Neural progenitor cell (in vitro differentiated cells): ENCODE measurements at regions not wholly inside any gene's neighbourhood (a gene's known extent, or its start where the extent isn't known, plus 50 kb on each side); places are given as distances from the start of the nearest gene placed in this dataset.

Source experiments
- DNase-seq: peaks from one replicate; pipeline ENCODE4 v3.0.0-alpha.2; 2016; ENCODE audit warnings: low spot score
- H2AFZ ChIP-seq: fragments of 200-600 bp; sonication (generic); replicated peaks from 2 replicates; pipeline ENCODE4 v1.6.1; 2016; ENCODE audit warnings: antibody characterized with exemption
- H3F3A ChIP-seq: fragments of 200-600 bp; sonication (generic); 2 replicates; pipeline ENCODE4 v1.6.1; 2016; ENCODE audit warnings: antibody characterized with exemption, low read depth
- H3K27ac ChIP-seq: fragments of 200-600 bp; sonication (generic); 2 replicates; pipeline ENCODE4 v1.5.1; 2016; ENCODE audit warnings: mild to moderate bottlenecking
- H3K27me3 ChIP-seq: fragments of 200-600 bp; sonication (generic); 2 replicates; pipeline ENCODE4 v1.6.1; 2016; ENCODE audit warnings: mild to moderate bottlenecking, moderate library complexity
- H3K36me3 ChIP-seq: fragments of 200-600 bp; sonication (generic); 2 replicates; pipeline ENCODE4 v1.5.1; 2016
- H3K4me1 ChIP-seq: fragments of 200-600 bp; sonication (generic); 2 replicates; pipeline ENCODE4 v1.6.1; 2016; ENCODE audit warnings: mixed run types
- H3K4me2 ChIP-seq: fragments of 200-600 bp; sonication (generic); 2 replicates; pipeline ENCODE4 v1.6.1; 2016
- H3K4me3 ChIP-seq: fragments of 200-600 bp; sonication (generic); 2 replicates; pipeline ENCODE4 v1.5.1; 2016
- H3K79me2 ChIP-seq: fragments of 200-600 bp; sonication (generic); 2 replicates; pipeline ENCODE4 v1.6.1; 2016; ENCODE audit warnings: low read depth
- H3K9ac ChIP-seq: fragments of 200-600 bp; sonication (generic); 2 replicates; pipeline ENCODE4 v1.6.1; 2016
- H3K9me3 ChIP-seq: fragments of 200-600 bp; sonication (generic); 2 replicates; pipeline ENCODE4 v1.5.1; 2016; ENCODE audit warnings: low read depth
- H4K20me1 ChIP-seq: fragments of 200-600 bp; sonication (generic); 2 replicates; pipeline ENCODE4 v1.6.1; 2016; ENCODE audit warnings: low read depth
- H3K27ac Mint-ChIP-seq: 3 replicates; pipeline ENCODE4 v1.8.0; 2021; ENCODE audit warnings: mixed read lengths
- H3K27me3 Mint-ChIP-seq: 2 replicates; pipeline ENCODE4 v1.8.0; 2022; ENCODE audit warnings: low read depth, mild to moderate bottlenecking, inconsistent platforms, moderate library complexity, mixed read lengths; ENCODE audit not compliant: insufficient read depth
- H3K36me3 Mint-ChIP-seq: 3 replicates; pipeline ENCODE4 v1.8.0; 2021; ENCODE audit warnings: mixed read lengths
- H3K4me1 Mint-ChIP-seq: 3 replicates; pipeline ENCODE4 v1.8.0; 2021; ENCODE audit warnings: mixed read lengths
- H3K4me3 Mint-ChIP-seq: 3 replicates; pipeline ENCODE4 v1.8.0; 2021; ENCODE audit warnings: mild to moderate bottlenecking, moderate library complexity, mixed read lengths
- H3K9me3 Mint-ChIP-seq: 3 replicates; pipeline ENCODE4 v1.8.0; 2020; ENCODE audit warnings: mixed read lengths
- EZH2 ChIP-seq: fragments of 200-600 bp; sonication (generic); IDR thresholded peaks from 2 replicates; pipeline ENCODE4 v1.6.1; 2017; ENCODE audit warnings: antibody characterized with exemption, mild to moderate bottlenecking, moderate library complexity
- EZH2phosphoT487 ChIP-seq: fragments of 200-600 bp; sonication (generic); IDR thresholded peaks from 2 replicates; pipeline ENCODE4 v1.6.1; 2017; ENCODE audit warnings: antibody characterized with exemption
- TF ChIP-seq, protein P1 (sequence below): fragments of 200-600 bp; sonication (generic); IDR thresholded peaks from 2 replicates; pipeline ENCODE4 v1.5.1; 2017; ENCODE audit warnings: antibody characterized with exemption, mild to moderate bottlenecking

DNA sequence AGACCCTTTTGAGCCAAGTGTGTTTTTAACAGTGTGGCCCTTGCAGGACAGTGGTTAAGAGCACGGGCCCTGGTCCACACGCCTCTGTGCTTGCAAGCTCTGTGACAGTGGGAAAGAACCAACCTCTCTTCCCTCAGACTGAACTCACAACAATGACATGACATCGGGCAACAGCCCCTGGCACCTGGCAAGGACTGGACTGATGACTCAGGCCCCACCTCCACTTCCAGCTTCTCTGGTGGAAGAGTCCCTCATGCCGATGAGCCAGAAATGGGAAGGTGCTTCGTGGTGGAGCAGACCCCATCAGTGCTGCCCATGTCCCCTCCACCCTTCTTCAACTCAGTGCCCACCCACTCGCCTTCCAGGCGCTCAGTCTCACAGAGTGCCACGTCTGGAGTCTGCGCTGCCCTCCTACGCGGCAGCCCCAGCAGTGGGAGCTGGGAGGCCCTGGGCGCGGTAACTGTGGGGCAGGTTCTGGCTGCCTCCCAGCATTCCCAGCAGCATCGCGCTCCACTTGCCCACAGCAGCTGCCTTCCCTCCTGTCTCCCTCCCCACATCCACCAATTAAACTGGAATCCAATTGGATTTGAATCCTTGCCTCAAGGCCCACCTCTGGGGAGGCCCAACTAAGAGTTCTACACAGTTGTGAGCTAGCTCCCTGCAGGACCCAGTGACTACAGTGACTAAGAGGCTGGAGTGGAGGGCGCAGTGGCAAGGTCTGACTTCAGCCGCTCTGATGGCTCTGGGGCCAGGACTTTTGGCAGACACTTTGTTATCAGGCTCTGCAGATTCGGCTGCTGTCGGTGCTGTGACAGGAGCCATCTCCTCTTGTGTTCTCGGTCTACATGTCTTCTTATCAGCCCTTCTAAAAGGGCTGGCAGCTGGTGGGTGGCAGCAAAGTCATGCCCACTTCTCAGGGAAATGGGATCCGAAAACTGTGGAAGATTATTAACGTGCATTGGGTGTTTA is 156.8 kb upstream of the MLN start:
- no peaks in the 10 kb centered on the region for H3K4me1 ChIP-seq
- TF ChIP-seq, protein P1, sequence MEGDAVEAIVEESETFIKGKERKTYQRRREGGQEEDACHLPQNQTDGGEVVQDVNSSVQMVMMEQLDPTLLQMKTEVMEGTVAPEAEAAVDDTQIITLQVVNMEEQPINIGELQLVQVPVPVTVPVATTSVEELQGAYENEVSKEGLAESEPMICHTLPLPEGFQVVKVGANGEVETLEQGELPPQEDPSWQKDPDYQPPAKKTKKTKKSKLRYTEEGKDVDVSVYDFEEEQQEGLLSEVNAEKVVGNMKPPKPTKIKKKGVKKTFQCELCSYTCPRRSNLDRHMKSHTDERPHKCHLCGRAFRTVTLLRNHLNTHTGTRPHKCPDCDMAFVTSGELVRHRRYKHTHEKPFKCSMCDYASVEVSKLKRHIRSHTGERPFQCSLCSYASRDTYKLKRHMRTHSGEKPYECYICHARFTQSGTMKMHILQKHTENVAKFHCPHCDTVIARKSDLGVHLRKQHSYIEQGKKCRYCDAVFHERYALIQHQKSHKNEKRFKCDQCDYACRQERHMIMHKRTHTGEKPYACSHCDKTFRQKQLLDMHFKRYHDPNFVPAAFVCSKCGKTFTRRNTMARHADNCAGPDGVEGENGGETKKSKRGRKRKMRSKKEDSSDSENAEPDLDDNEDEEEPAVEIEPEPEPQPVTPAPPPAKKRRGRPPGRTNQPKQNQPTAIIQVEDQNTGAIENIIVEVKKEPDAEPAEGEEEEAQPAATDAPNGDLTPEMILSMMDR, result no peak
- no peak for TF ChIP-seq EZH2
- no peak for TF ChIP-seq EZH2phosphoT487
- no peak overlapping the region for H3K4me3 ChIP-seq
- H4K20me1 ChIP-seq, result no peaks in the 10 kb centered on the region
- no peak for DNase-seq
- H3F3A ChIP-seq, result no peaks in the 10 kb centered on the region
- H3K27ac ChIP-seq, result no peak overlapping the region
- no peaks in the 10 kb centered on the region for H3K9me3 ChIP-seq
- peaks cover 21% of the 10 kb centered on the region for H3K4me1 Mint-ChIP-seq
- no peaks in the 10 kb centered on the region for H3K36me3 ChIP-seq
- H3K27ac Mint-ChIP-seq, result no peak overlapping the region
- H3K36me3 Mint-ChIP-seq, result no peaks in the 10 kb centered on the region
- no peak overlapping the region for H2AFZ ChIP-seq
- no peaks in the 10 kb centered on the region for H3K79me2 ChIP-seq
- no peak overlapping the region for H3K9ac ChIP-seq
- H3K27me3 Mint-ChIP-seq, result peaks cover 14% of the 10 kb centered on the region
- H3K4me3 Mint-ChIP-seq, result no peak overlapping the region
- H3K27me3 ChIP-seq, result no peaks in the 10 kb centered on the region
- no peaks in the 10 kb centered on the region for H3K9me3 Mint-ChIP-seq
- H3K4me2 ChIP-seq, result no peak overlapping the region

DNA sequence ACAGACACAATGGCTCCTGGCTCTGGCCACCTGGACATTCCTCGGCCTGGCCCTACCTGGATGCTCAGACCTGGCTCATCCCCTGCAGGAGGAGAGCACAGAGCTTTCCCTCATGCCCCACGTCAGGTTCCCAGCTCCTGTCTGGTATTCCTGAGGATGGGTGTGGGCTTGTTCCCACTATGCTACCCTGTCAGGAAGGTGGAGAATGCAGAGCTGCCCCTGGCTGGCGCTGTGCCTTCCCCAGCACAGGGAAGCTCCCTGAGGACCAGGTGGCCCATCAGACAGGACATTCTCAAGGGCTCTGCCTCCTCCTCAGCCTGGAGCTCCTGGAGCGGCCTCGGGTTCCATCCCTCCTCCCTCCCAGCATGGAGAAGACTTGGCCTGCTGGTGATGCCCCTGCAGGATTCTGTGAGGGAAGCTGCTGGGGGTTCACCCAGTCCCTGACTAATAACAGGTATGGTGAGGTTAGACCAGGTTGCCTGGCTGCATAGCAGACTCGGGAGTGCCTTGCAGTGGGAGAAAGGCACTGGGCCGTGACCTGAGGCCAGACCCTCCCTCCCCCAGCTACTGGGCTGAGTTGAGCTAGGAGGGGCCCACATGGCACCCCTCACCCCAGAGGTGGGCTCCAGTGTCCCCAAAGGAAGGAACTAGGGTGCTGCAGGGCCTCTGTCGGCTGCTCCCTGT is 156.0 kb upstream of the MLN start:
- Histone ChIP-seq H3K27ac (no peak overlapping the region), H3K4me1 (no peaks in the 10 kb centered on the region)

DNA sequence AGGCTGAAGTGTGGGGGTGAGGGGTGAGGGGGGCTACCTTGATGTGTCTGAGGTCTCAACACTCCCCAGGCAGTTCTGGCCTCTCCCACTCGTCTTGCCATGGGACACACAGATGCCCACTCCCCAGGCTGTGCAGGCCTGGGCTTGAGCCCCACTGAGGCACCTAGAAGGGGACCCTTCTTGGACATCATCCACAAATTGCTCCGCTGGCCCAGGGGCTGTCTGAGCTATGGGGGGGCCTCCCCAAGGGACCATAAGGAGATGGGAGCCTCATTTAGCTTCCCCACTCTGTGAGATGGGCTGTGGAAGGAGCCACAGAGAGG is 155.5 kb upstream of the MLN start:
- H3K4me3 ChIP-seq, result no peak overlapping the region
- H3K27me3 ChIP-seq, result no peaks in the 10 kb centered on the region
- DNase-seq, result no peak
- no peaks in the 10 kb centered on the region for H3K79me2 ChIP-seq
- peaks cover 21% of the 10 kb centered on the region for H3K4me1 Mint-ChIP-seq
- H3K27ac ChIP-seq, result no peak overlapping the region
- H3K9me3 Mint-ChIP-seq, result no peaks in the 10 kb centered on the region
- H3F3A ChIP-seq, result no peaks in the 10 kb centered on the region
- H3K9ac ChIP-seq, result no peak overlapping the region
- H2AFZ ChIP-seq, result no peak overlapping the region
- no peaks in the 10 kb centered on the region for H3K9me3 ChIP-seq
- no peaks in the 10 kb centered on the region for H3K36me3 Mint-ChIP-seq
- no peak overlapping the region for H3K4me2 ChIP-seq
- no peak overlapping the region for H3K4me3 Mint-ChIP-seq
- no peak overlapping the region for H3K27ac Mint-ChIP-seq
- H4K20me1 ChIP-seq, result no peaks in the 10 kb centered on the region
- H3K27me3 Mint-ChIP-seq, result peaks cover 12% of the 10 kb centered on the region
- TF ChIP-seq EZH2 (no peak), EZH2phosphoT487 (no peak)
- TF ChIP-seq, protein P1, result no peak
- no peaks in the 10 kb centered on the region for H3K4me1 ChIP-seq
- no peaks in the 10 kb centered on the region for H3K36me3 ChIP-seq

More for the DNA sequence above, 156.0 kb upstream of the MLN start:
- H3K36me3 ChIP-seq, result no peaks in the 10 kb centered on the region
- no peak overlapping the region for H3K27ac Mint-ChIP-seq
- H3K4me2 ChIP-seq, result no peak overlapping the region
- H3K79me2 ChIP-seq, result no peaks in the 10 kb centered on the region
- no peak for DNase-seq
- H3K27me3 Mint-ChIP-seq, result peaks cover 14% of the 10 kb centered on the region
- TF ChIP-seq EZH2phosphoT487 (no peak), EZH2 (no peak)
- TF ChIP-seq, protein P1, result no peak
- H3K9me3 ChIP-seq, result no peaks in the 10 kb centered on the region
- no peaks in the 10 kb centered on the region for H4K20me1 ChIP-seq
- H3K4me1 Mint-ChIP-seq, result peaks cover 21% of the 10 kb centered on the region
- H2AFZ ChIP-seq, result no peak overlapping the region
- no peaks in the 10 kb centered on the region for H3F3A ChIP-seq
- no peak overlapping the region for H3K4me3 Mint-ChIP-seq
- no peak overlapping the region for H3K4me3 ChIP-seq
- H3K9ac ChIP-seq, result no peak overlapping the region
- no peaks in the 10 kb centered on the region for H3K9me3 Mint-ChIP-seq
- H3K36me3 Mint-ChIP-seq, result no peaks in the 10 kb centered on the region
- H3K27me3 ChIP-seq, result no peaks in the 10 kb centered on the region
